Upper lobe of right lung (tissue), 1 donor: ENCODE measurements at regions not wholly inside any gene's neighbourhood (a gene's known extent, or its start where the extent isn't known, plus 50 kb on each side); places are given as distances from the start of the nearest gene placed in this dataset.
A peak's percentile ranks its signal among the peaks of the same experiment; 100 is the strongest.
"Not testable (repeated sequence)": the region's sequence is repeated elsewhere in the genome, so short reads cannot be mapped to it uniquely, and the experiment has no call there.

Source experiments
- ATAC-seq: fragments of 200-7000 bp; cut with Tn5 transposase; one replicate; pipeline ENCODE4 v1.9.1; 2020; ENCODE audit warnings: mild to moderate bottlenecking, moderate library complexity
- DNase-seq: peaks from one replicate; pipeline ENCODE4 v3.0.0-alpha.2; 2020
- H3K27ac ChIP-seq: fragments of 200-600 bp; one replicate; pipeline ENCODE4 v1.8.0; 2022
- H3K27me3 ChIP-seq: fragments of 200-600 bp; one replicate; pipeline ENCODE4 v1.8.0; 2022; ENCODE audit warnings: mild to moderate bottlenecking
- H3K36me3 ChIP-seq: fragments of 200-600 bp; one replicate; pipeline ENCODE4 v1.8.0; 2022
- H3K4me1 ChIP-seq: fragments of 200-600 bp; one replicate; pipeline ENCODE4 v1.8.0; 2022
- H3K4me3 ChIP-seq: fragments of 200-600 bp; one replicate; pipeline ENCODE4 v1.8.0; 2022; ENCODE audit warnings: mild to moderate bottlenecking
- H3K9me3 ChIP-seq: fragments of 200-600 bp; one replicate; pipeline ENCODE4 v1.8.0; 2022
- CTCF ChIP-seq: fragments of 200-600 bp; IDR thresholded peaks from one replicate; pipeline ENCODE4 v1.8.0; 2022; ENCODE audit warnings: antibody characterized with exemption
- intact Hi-C: fragments of 100-400 bp; cut with DNase I; formaldehyde crosslinking; loops from one replicate; pipeline ENCODE4 v1.11.0; 2022
- donor health status: DM: no; HTN: yes; CAD: no; lungs with severe emphysema.

GRCh38 chr7:53214463-53214862, 179.0 kb downstream of the POM121L12 start:
- no peak for ATAC-seq
- Histone ChIP-seq H3K27me3 (no peaks in the 10 kb centered on the region), H3K9me3 (peaks cover 20% of the 10 kb centered on the region), H3K36me3 (no peaks in the 10 kb centered on the region), H3K4me1 (no peaks in the 10 kb centered on the region), H3K4me3 (no peak overlapping the region), H3K27ac (no peak overlapping the region)
- no peak for TF ChIP-seq CTCF
- intact Hi-C loops = no loop called here
- no peak for DNase-seq

GRCh38 chr7:53218730-53219504, 183.5 kb downstream of the POM121L12 start:
- TF ChIP-seq CTCF = no peak
- Histone ChIP-seq H3K27me3 (no peaks in the 10 kb centered on the region), H3K27ac (no peak overlapping the region), H3K4me1 (no peaks in the 10 kb centered on the region), H3K9me3 (peaks cover 16% of the 10 kb centered on the region), H3K4me3 (peak overlapping the region; percentile 16), H3K36me3 (no peaks in the 10 kb centered on the region)
- ATAC-seq (peak; percentile 37), DNase-seq (no peak)
- intact Hi-C loops = no loop called here

- Histone ChIP-seq H3K9me3 (no peaks in the 10 kb centered on the region), H3K36me3 (no peaks in the 10 kb centered on the region), H3K4me1 (no peaks in the 10 kb centered on the region), H3K4me3 (no peak overlapping the region), H3K27ac (no peak overlapping the region), H3K27me3 (no peaks in the 10 kb centered on the region)
- TF ChIP-seq CTCF = no peak
- DNase-seq (no peak), ATAC-seq (no peak)
- intact Hi-C loops = no loop called here
Observed at GRCh38 chr7:53229202-53229601, 193.8 kb downstream of the POM121L12 start.

- Histone ChIP-seq H3K4me1 (no peaks in the 10 kb centered on the region), H3K4me3 (no peak overlapping the region), H3K9me3 (no peaks in the 10 kb centered on the region), H3K36me3 (no peaks in the 10 kb centered on the region), H3K27me3 (no peaks in the 10 kb centered on the region), H3K27ac (no peak overlapping the region)
- intact Hi-C loops = no loop called here
- no peak for ATAC-seq
- DNase-seq = no peak
- no peak for TF ChIP-seq CTCF
Observed at GRCh38 chr7:53237344-53237913, 202.0 kb downstream of the POM121L12 start.

- no peak for DNase-seq
- no peaks in the 10 kb centered on the region for H3K9me3 ChIP-seq
- no peak for ATAC-seq
- no peak for TF ChIP-seq CTCF
- H3K36me3 ChIP-seq = no peaks in the 10 kb centered on the region
- H3K27me3 ChIP-seq = no peaks in the 10 kb centered on the region
- intact Hi-C loops = no loop called here
- no peak overlapping the region for H3K4me3 ChIP-seq
- no peak overlapping the region for H3K27ac ChIP-seq
- no peaks in the 10 kb centered on the region for H3K4me1 ChIP-seq
Observed at GRCh38 chr7:53238021-53238605, 202.7 kb downstream of the POM121L12 start.

- DNase-seq, H3K27me3 ChIP-seq, H3K27ac ChIP-seq, H3K4me3 ChIP-seq, ATAC-seq, H3K9me3 ChIP-seq, H3K4me1 ChIP-seq, intact Hi-C loops, H3K36me3 ChIP-seq: not testable (repeated sequence)
Observed at GRCh38 chr7:53239151-53239550, 203.7 kb downstream of the POM121L12 start.
